H9 (cell line): ENCODE measurements at regions not wholly inside any gene's neighbourhood (a gene's known extent, or its start where the extent isn't known, plus 50 kb on each side); places are given as distances from the start of the nearest gene placed in this dataset.

ENCODE experiments used
- DNase-seq: peaks from one replicate; pipeline ENCODE4 v3.0.0-alpha.2; 2017
- H2AFZ ChIP-seq: one replicate; pipeline ENCODE4 v1.6.1; 2013; ENCODE audit warnings: mild to moderate bottlenecking, low read length, control low read depth, moderate library complexity
- H2AK5ac ChIP-seq: 2 replicates; pipeline ENCODE4 v1.6.1; 2013; ENCODE audit warnings: low read length, control low read depth, mixed read lengths; ENCODE audit not compliant: insufficient read length
- H2BK120ac ChIP-seq: one replicate; pipeline ENCODE4 v1.6.1; 2013; ENCODE audit warnings: low read depth, mild to moderate bottlenecking, low read length, control low read depth, inconsistent platforms; ENCODE audit not compliant: poor library complexity, severe bottlenecking
- H2BK12ac ChIP-seq: 2 replicates; pipeline ENCODE4 v1.6.1; 2013; ENCODE audit warnings: low read length, control low read depth, mixed read lengths, low read depth; ENCODE audit not compliant: insufficient read length
- H2BK15ac ChIP-seq: 2 replicates; pipeline ENCODE4 v1.6.1; 2013; ENCODE audit warnings: low read depth, low read length, control low read depth
- H2BK20ac ChIP-seq: one replicate; pipeline ENCODE4 v1.6.1; 2013; ENCODE audit warnings: low read depth, mild to moderate bottlenecking, low read length, control low read depth, inconsistent platforms; ENCODE audit not compliant: poor library complexity, severe bottlenecking
- H2BK5ac ChIP-seq: 2 replicates; pipeline ENCODE4 v1.6.1; 2013; ENCODE audit warnings: low read length, control low read depth, mixed read lengths; ENCODE audit not compliant: insufficient read length
- H3K14ac ChIP-seq: 2 replicates; pipeline ENCODE4 v1.6.1; 2013; ENCODE audit warnings: low read length, control low read depth; ENCODE audit not compliant: insufficient read depth
- H3K18ac ChIP-seq: 2 replicates; pipeline ENCODE4 v1.6.1; 2013; ENCODE audit warnings: low read depth, mild to moderate bottlenecking, mixed read lengths, low read length, control low read depth; ENCODE audit not compliant: insufficient read length
- H3K23ac ChIP-seq: 2 replicates; pipeline ENCODE4 v1.6.1; 2013; ENCODE audit warnings: low read length, control low read depth, mixed read lengths, low read depth; ENCODE audit not compliant: insufficient read length
- H3K23me2 ChIP-seq: 2 replicates; pipeline ENCODE4 v1.6.1; 2013; ENCODE audit warnings: low read depth, mild to moderate bottlenecking, mixed read lengths, low read length, control low read depth; ENCODE audit not compliant: insufficient read length, poor library complexity, severe bottlenecking
- H3K27ac ChIP-seq: 2 replicates; pipeline ENCODE4 v1.5.1; 2013; ENCODE audit warnings: low read length, control low read depth, mixed read lengths, low read depth; ENCODE audit not compliant: insufficient read length
- H3K27me3 ChIP-seq: 2 replicates; pipeline ENCODE4 v1.6.1; 2013; ENCODE audit warnings: low read length, control low read depth, inconsistent platforms; ENCODE audit not compliant: insufficient read depth
- H3K4ac ChIP-seq: 2 replicates; pipeline ENCODE4 v1.6.1; 2013; ENCODE audit warnings: low read depth, mild to moderate bottlenecking, control low read depth, inconsistent platforms, low read length, moderate library complexity
- H3K4me1 ChIP-seq: 2 replicates; pipeline ENCODE4 v1.6.1; 2013; ENCODE audit warnings: low read length, control low read depth, inconsistent platforms; ENCODE audit not compliant: insufficient read depth
- H3K4me2 ChIP-seq: 2 replicates; pipeline ENCODE4 v1.6.1; 2013; ENCODE audit warnings: low read length, control low read depth, mixed read lengths; ENCODE audit not compliant: insufficient read length, insufficient read depth
- H3K56ac ChIP-seq: 2 replicates; pipeline ENCODE4 v1.6.1; 2013; ENCODE audit warnings: low read depth, mild to moderate bottlenecking, mixed read lengths, low read length, control low read depth; ENCODE audit not compliant: insufficient read length
- H3K79me1 ChIP-seq: 2 replicates; pipeline ENCODE4 v1.6.1; 2013; ENCODE audit warnings: low read depth, mild to moderate bottlenecking, moderate library complexity, low read length, control low read depth, inconsistent platforms; ENCODE audit not compliant: insufficient read depth, poor library complexity, severe bottlenecking
- H3K79me2 ChIP-seq: 2 replicates; pipeline ENCODE4 v1.6.1; 2013; ENCODE audit warnings: low read length, control low read depth, inconsistent platforms; ENCODE audit not compliant: insufficient read depth
- H3K9ac ChIP-seq: 2 replicates; pipeline ENCODE4 v1.6.1; 2013; ENCODE audit warnings: low read length, control low read depth, mixed read lengths; ENCODE audit not compliant: insufficient read length; ENCODE audit errors: extremely low read depth
- H3K9me3 ChIP-seq: one replicate; pipeline ENCODE4 v1.6.1; 2013; ENCODE audit warnings: low read depth, low read length, inconsistent platforms; ENCODE audit not compliant: control insufficient read depth
- H3T11ph ChIP-seq: one replicate; pipeline ENCODE4 v1.6.1; 2013; ENCODE audit warnings: mild to moderate bottlenecking, low read length, control low read depth, inconsistent platforms
- H4K20me1 ChIP-seq: one replicate; pipeline ENCODE4 v1.6.1; 2013; ENCODE audit not compliant: control insufficient read depth, insufficient read length, insufficient read depth
- H4K5ac ChIP-seq: 2 replicates; pipeline ENCODE4 v1.6.1; 2013; ENCODE audit warnings: low read depth, mild to moderate bottlenecking, mixed read lengths, low read length, control low read depth; ENCODE audit not compliant: insufficient read length
- H4K8ac ChIP-seq: replicated peaks from 2 replicates; pipeline ENCODE4 v1.6.1; 2013; ENCODE audit warnings: low read length, control low read depth, mixed read lengths, low read depth; ENCODE audit not compliant: insufficient read length
- H4K91ac ChIP-seq: 2 replicates; pipeline ENCODE4 v1.6.1; 2013; ENCODE audit warnings: low read depth, mild to moderate bottlenecking, moderate library complexity, mixed read lengths, low read length, control low read depth; ENCODE audit not compliant: insufficient read length
- H3K27ac Mint-ChIP-seq, 3 experiments: 2 replicates in 2 of 3; 3 replicates in 1 of 3; pipeline ENCODE4 v1.8.0; 2020 to 2021; ENCODE audit warnings: mixed read lengths in 3 of 3, mild to moderate bottlenecking in 1 of 3, moderate library complexity in 1 of 3
- H3K27me3 Mint-ChIP-seq: 2 replicates; pipeline ENCODE4 v1.8.0; 2021; ENCODE audit warnings: low read depth, mild to moderate bottlenecking, moderate library complexity, mixed read lengths
- H3K36me3 Mint-ChIP-seq, 3 experiments: 2 replicates in 2 of 3; 3 replicates in 1 of 3; pipeline ENCODE4 v1.8.0; 2020 to 2021; ENCODE audit warnings: low read depth in 3 of 3, mixed read lengths in 3 of 3; ENCODE audit not compliant: insufficient read depth in 1 of 3
- H3K4me1 Mint-ChIP-seq, 2 experiments: 2 replicates each; pipeline ENCODE4 v1.8.0; 2020; ENCODE audit warnings: mixed read lengths in 2 of 2
- H3K4me3 Mint-ChIP-seq, 2 experiments: 2 replicates in 1 of 2; 3 replicates in 1 of 2; pipeline ENCODE4 v1.8.0; 2020 to 2021; ENCODE audit warnings: mild to moderate bottlenecking in 2 of 2, mixed read lengths in 2 of 2, moderate library complexity in 1 of 2
- H3K9me3 Mint-ChIP-seq, 2 experiments: 2 replicates in 1 of 2; 3 replicates in 1 of 2; pipeline ENCODE4 v1.8.0; 2020; ENCODE audit warnings: mild to moderate bottlenecking in 2 of 2, mixed read lengths in 2 of 2, moderate library complexity in 1 of 2
- WGBS: extraction: QIAGEN DNeasy Blood & Tissue Kit; methylation state at CpG from one replicate; pipeline ENCODE4 v1.1.7; 2013; ENCODE audit warnings: missing lambda C conversion rate, low lambda C conversion rate, mixed read lengths; ENCODE audit not compliant: insufficient read length; ENCODE audit errors: extremely low coverage; 5-methylcytosine and 5-hydroxymethylcytosine counted together
- TF ChIP-seq, protein P1 (sequence below): fragments of 200-600 bp; sonication (generic); conservative IDR thresholded peaks from 3 replicates; pipeline ENCODE4 v1.8.0; 2021; ENCODE audit warnings: antibody characterized with exemption, mild to moderate bottlenecking

DNA sequence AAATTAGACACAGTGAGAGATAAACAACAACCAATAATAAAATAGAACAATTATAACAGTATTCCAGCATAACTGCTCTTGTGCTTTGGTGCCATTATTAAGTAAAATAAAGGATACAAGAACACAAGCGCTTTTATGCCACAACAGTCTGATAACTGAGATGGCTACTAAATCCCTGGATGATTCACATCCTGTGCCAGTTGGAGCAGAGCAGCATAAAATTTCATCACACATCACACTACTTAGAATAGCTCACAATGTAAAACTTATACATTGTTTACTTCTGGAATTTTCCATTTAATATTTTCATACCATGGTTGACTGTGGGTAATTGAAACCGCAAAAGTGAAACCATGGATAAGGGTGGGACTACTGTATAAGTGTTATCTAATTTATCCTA is 399.9 kb upstream of the CNKSR2 start:
- H3K4me1 Mint-ChIP-seq, result peaks cover 41 to 47% of the 10 kb centered on the region in 2 experiments
- H3K27ac ChIP-seq, result no peak overlapping the region
- H3K9me3 Mint-ChIP-seq, result peaks cover 4 to 45% of the 10 kb centered on the region in 2 experiments; a peak in 4 of 5 replicates
- H3K23ac ChIP-seq, result no peak overlapping the region
- H3K9ac ChIP-seq, result no peak overlapping the region
- no CpG with 5 or more reads among the region's 2 CpGs for WGBS
- no peak overlapping the region for H3K56ac ChIP-seq
- no peak overlapping the region for H2AK5ac ChIP-seq
- H3K23me2 ChIP-seq, result no peaks in the 10 kb centered on the region
- no peaks in the 10 kb centered on the region for H3K79me2 ChIP-seq
- H3K27me3 ChIP-seq, result no peaks in the 10 kb centered on the region
- DNase-seq, result no peak
- no peaks in the 10 kb centered on the region for H3K79me1 ChIP-seq
- no peak overlapping the region for H3K4me2 ChIP-seq
- no peaks in the 10 kb centered on the region; the same call in 1 of the 2 replicates for H3K27me3 Mint-ChIP-seq
- TF ChIP-seq, protein P1, sequence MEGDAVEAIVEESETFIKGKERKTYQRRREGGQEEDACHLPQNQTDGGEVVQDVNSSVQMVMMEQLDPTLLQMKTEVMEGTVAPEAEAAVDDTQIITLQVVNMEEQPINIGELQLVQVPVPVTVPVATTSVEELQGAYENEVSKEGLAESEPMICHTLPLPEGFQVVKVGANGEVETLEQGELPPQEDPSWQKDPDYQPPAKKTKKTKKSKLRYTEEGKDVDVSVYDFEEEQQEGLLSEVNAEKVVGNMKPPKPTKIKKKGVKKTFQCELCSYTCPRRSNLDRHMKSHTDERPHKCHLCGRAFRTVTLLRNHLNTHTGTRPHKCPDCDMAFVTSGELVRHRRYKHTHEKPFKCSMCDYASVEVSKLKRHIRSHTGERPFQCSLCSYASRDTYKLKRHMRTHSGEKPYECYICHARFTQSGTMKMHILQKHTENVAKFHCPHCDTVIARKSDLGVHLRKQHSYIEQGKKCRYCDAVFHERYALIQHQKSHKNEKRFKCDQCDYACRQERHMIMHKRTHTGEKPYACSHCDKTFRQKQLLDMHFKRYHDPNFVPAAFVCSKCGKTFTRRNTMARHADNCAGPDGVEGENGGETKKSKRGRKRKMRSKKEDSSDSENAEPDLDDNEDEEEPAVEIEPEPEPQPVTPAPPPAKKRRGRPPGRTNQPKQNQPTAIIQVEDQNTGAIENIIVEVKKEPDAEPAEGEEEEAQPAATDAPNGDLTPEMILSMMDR, result no peak
- H3K18ac ChIP-seq, result no peak overlapping the region
- H3K4me1 ChIP-seq, result peaks cover 7% of the 10 kb centered on the region; the same call in 1 of the 2 replicates
- peaks cover 2 to 10% (median 3%) of the 10 kb centered on the region in 3 experiments; a peak in 5 of 7 replicates for H3K36me3 Mint-ChIP-seq
- H2BK120ac ChIP-seq, result no peak overlapping the region
- no peak overlapping the region for H3K4ac ChIP-seq
- no peak overlapping the region for H2BK12ac ChIP-seq
- H4K8ac ChIP-seq, result no peak overlapping the region
- H4K91ac ChIP-seq, result no peak overlapping the region
- no peak overlapping the region for H3T11ph ChIP-seq
- H2BK20ac ChIP-seq, result no peak overlapping the region
- H3K4me3 Mint-ChIP-seq, result no peak overlapping the region
- H2BK5ac ChIP-seq, result no peak overlapping the region
- H2AFZ ChIP-seq, result no peak overlapping the region
- H3K27ac Mint-ChIP-seq, result no peak overlapping the region
- H2BK15ac ChIP-seq, result no peak overlapping the region
- H3K9me3 ChIP-seq, result peaks cover 16% of the 10 kb centered on the region
- H4K5ac ChIP-seq, result no peak overlapping the region
- no peaks in the 10 kb centered on the region for H4K20me1 ChIP-seq
- H3K14ac ChIP-seq, result no peak overlapping the region
